Thymus (tissue), 11 donors: ENCODE measurements at regions not wholly inside any gene's neighbourhood (a gene's known extent, or its start where the extent isn't known, plus 50 kb on each side); places are given as distances from the start of the nearest gene placed in this dataset.

Experiments used
- DNase-seq, 9 donors: peaks; one replicate each; pipeline ENCODE4 v3.0.0-alpha.2; 2013; ENCODE audit warnings: low spot score in 9 of 9, low read depth in 6 of 9, missing footprints in 1 of 9
- H3K27ac ChIP-seq, 2 donors: one replicate each; pipeline ENCODE4 v1.5.1; 2013; ENCODE audit warnings: control low read depth in 1 of 2, low read depth in 1 of 2, low read length in 1 of 2, mild to moderate bottlenecking in 1 of 2, moderate library complexity in 1 of 2
- H3K27me3 ChIP-seq, 2 donors: one replicate each; pipeline ENCODE4 v1.5.1; 2013; ENCODE audit warnings: low read length in 1 of 2; ENCODE audit not compliant: control insufficient read depth in 2 of 2, insufficient read depth in 1 of 2
- H3K36me3 ChIP-seq, 2 donors: one replicate each; pipeline ENCODE4 v1.5.1; 2013; ENCODE audit warnings: low read length in 1 of 2, mild to moderate bottlenecking in 1 of 2, moderate library complexity in 1 of 2; ENCODE audit not compliant: control insufficient read depth in 2 of 2, insufficient read depth in 2 of 2
- H3K4me1 ChIP-seq, 2 donors: one replicate each; pipeline ENCODE4 v1.5.1; 2013; ENCODE audit warnings: low read length in 2 of 2; ENCODE audit not compliant: control insufficient read depth in 2 of 2, insufficient read depth in 2 of 2
- H3K4me3 ChIP-seq, 2 donors: one replicate each; pipeline ENCODE4 v1.5.1; 2013; ENCODE audit warnings: low read length in 2 of 2, control low read depth in 1 of 2, mild to moderate bottlenecking in 1 of 2
- H3K9me3 ChIP-seq, 2 donors: one replicate each; pipeline ENCODE4 v1.5.1; 2013; ENCODE audit warnings: low read length in 1 of 2, mild to moderate bottlenecking in 1 of 2; ENCODE audit not compliant: control insufficient read depth in 2 of 2, insufficient read depth in 1 of 2
- WGBS: extraction: QIAGEN DNeasy Blood & Tissue Kit; methylation state at CpG from one replicate; pipeline ENCODE4 v1.1.7; 2013; 5-methylcytosine and 5-hydroxymethylcytosine counted together
- donor health status: healthy.

GRCh38 chr7:106420736-106421135 is 136.0 kb upstream of the NAMPT start:
- H3K4me3 ChIP-seq = no peak overlapping the region
- H3K9me3 ChIP-seq = no peaks in the 10 kb centered on the region
- no peaks in the 10 kb centered on the region for H3K36me3 ChIP-seq
- WGBS = 72% methylated on average over 5 of the region's 5 CpGs
- peak overlapping the region in 1 of 2 donors; percentile 70 for H3K27ac ChIP-seq
- H3K27me3 ChIP-seq = no peaks in the 10 kb centered on the region
- no peak for DNase-seq
- H3K4me1 ChIP-seq = peaks cover 0 to 25% of the 10 kb centered on the region in 2 donors

- Histone ChIP-seq H3K4me3 (no peak overlapping the region), H3K36me3 (no peaks in the 10 kb centered on the region), H3K4me1 (peaks cover 0 to 21% of the 10 kb centered on the region in 2 donors), H3K27ac (no peak overlapping the region), H3K9me3 (no peaks in the 10 kb centered on the region), H3K27me3 (no peaks in the 10 kb centered on the region)
- no peak for DNase-seq
- 73% methylated on average over 2 of the region's 2 CpGs for WGBS
Measured at GRCh38 chr7:106420210-106420609, 135.4 kb upstream of the NAMPT start.

- H3K9me3 ChIP-seq = no peaks in the 10 kb centered on the region
- WGBS = 95% methylated on average over 9 of the region's 9 CpGs
- peaks cover 0 to 18% of the 10 kb centered on the region in 2 donors for H3K4me1 ChIP-seq
- H3K36me3 ChIP-seq = no peaks in the 10 kb centered on the region
- no peaks in the 10 kb centered on the region for H3K27me3 ChIP-seq
- DNase-seq = no peak
- H3K4me3 ChIP-seq = no peak overlapping the region
- no peak overlapping the region for H3K27ac ChIP-seq
Measured at GRCh38 chr7:106419455-106420182, 134.8 kb upstream of the NAMPT start.

GRCh38 chr7:106418526-106418925 is 133.7 kb upstream of the NAMPT start:
- Histone ChIP-seq H3K4me1 (peaks cover 0 to 11% of the 10 kb centered on the region in 2 donors), H3K27me3 (no peaks in the 10 kb centered on the region), H3K9me3 (no peaks in the 10 kb centered on the region), H3K36me3 (no peaks in the 10 kb centered on the region), H3K27ac (no peak overlapping the region), H3K4me3 (no peak overlapping the region)
- DNase-seq = no peak
- WGBS = 96% methylated on average over 2 of the region's 2 CpGs

GRCh38 chr7:106418094-106418493 is 133.3 kb upstream of the NAMPT start:
- 58% methylated on average over 1 of the region's 1 CpG for WGBS
- Histone ChIP-seq H3K4me3 (no peak overlapping the region), H3K27ac (no peak overlapping the region), H3K9me3 (no peaks in the 10 kb centered on the region), H3K4me1 (peaks cover 0 to 11% of the 10 kb centered on the region in 2 donors), H3K36me3 (no peaks in the 10 kb centered on the region), H3K27me3 (no peaks in the 10 kb centered on the region)
- DNase-seq = no peak

GRCh38 chr7:106417273-106417902 is 132.6 kb upstream of the NAMPT start:
- H3K27ac ChIP-seq = no peak overlapping the region
- no peak overlapping the region for H3K4me3 ChIP-seq

GRCh38 chr7:106416430-106416829 is 131.6 kb upstream of the NAMPT start:
- H3K27me3 ChIP-seq = no peaks in the 10 kb centered on the region
- H3K4me1 ChIP-seq = peaks cover 0 to 9% of the 10 kb centered on the region in 2 donors
- H3K9me3 ChIP-seq = no peaks in the 10 kb centered on the region
- no peak for DNase-seq
- no peak overlapping the region for H3K27ac ChIP-seq
- no peak overlapping the region for H3K4me3 ChIP-seq
- H3K36me3 ChIP-seq = no peaks in the 10 kb centered on the region

More at GRCh38 chr7:106417273-106417902, 132.6 kb upstream of the NAMPT start:
- no peak for DNase-seq
- WGBS = 95% methylated on average over 6 of the region's 6 CpGs
- H3K27me3 ChIP-seq = no peaks in the 10 kb centered on the region
- no peaks in the 10 kb centered on the region for H3K9me3 ChIP-seq
- peaks cover 0 to 9% of the 10 kb centered on the region in 2 donors for H3K4me1 ChIP-seq
- no peaks in the 10 kb centered on the region for H3K36me3 ChIP-seq

- DNase-seq = no peak
- H3K27ac ChIP-seq = no peak overlapping the region
- no peak overlapping the region for H3K4me3 ChIP-seq
- no peaks in the 10 kb centered on the region for H3K9me3 ChIP-seq
- peaks cover 0 to under 1% of the 10 kb centered on the region in 2 donors for H3K4me1 ChIP-seq
- H3K27me3 ChIP-seq = no peaks in the 10 kb centered on the region
- H3K36me3 ChIP-seq = no peaks in the 10 kb centered on the region
Measured at GRCh38 chr7:106415433-106415832, 130.7 kb upstream of the NAMPT start.

GRCh38 chr7:106413446-106413845 is 128.7 kb upstream of the NAMPT start:
- H3K4me1 ChIP-seq = no peaks in the 10 kb centered on the region
- 86% methylated on average over 2 of the region's 2 CpGs for WGBS
- no peak overlapping the region for H3K4me3 ChIP-seq
- no peaks in the 10 kb centered on the region for H3K27me3 ChIP-seq
- H3K36me3 ChIP-seq = no peaks in the 10 kb centered on the region
- no peak overlapping the region for H3K27ac ChIP-seq
- H3K9me3 ChIP-seq = no peaks in the 10 kb centered on the region
- no peak for DNase-seq
